ENCODE measurements at regions not wholly inside any gene's neighbourhood (a gene's known extent, or its start where the extent isn't known, plus 50 kb on each side); places are given as distances from the start of the nearest gene placed in this dataset.

DNA sequence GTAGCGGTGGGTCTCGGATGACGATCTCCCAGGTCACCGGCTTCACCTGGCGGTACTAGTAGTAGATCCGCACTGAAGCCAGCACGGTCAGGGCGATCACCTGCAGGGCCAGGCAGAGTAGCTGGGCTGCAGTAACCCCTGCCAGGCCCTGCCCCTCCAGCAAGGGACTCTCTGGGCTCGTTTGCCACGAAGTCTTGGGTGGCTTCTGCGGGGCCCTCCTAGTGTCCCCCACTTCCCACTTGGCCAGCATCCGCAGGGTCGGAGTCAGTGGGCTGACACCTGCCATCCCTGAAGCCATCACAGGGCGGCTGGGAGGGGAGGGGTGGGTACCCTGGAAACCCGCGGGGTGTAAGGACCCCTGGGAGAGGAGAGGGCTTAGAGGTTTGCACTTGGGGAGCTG lies 214.0 kb downstream of the OR4C45 start:
- no peak for TF ChIP-seq EZH2 (IDR thresholded peaks at IDR 0.05; ENCODE audit: low read depth, unreplicated experiment)
- TF ChIP-seq, protein P1, sequence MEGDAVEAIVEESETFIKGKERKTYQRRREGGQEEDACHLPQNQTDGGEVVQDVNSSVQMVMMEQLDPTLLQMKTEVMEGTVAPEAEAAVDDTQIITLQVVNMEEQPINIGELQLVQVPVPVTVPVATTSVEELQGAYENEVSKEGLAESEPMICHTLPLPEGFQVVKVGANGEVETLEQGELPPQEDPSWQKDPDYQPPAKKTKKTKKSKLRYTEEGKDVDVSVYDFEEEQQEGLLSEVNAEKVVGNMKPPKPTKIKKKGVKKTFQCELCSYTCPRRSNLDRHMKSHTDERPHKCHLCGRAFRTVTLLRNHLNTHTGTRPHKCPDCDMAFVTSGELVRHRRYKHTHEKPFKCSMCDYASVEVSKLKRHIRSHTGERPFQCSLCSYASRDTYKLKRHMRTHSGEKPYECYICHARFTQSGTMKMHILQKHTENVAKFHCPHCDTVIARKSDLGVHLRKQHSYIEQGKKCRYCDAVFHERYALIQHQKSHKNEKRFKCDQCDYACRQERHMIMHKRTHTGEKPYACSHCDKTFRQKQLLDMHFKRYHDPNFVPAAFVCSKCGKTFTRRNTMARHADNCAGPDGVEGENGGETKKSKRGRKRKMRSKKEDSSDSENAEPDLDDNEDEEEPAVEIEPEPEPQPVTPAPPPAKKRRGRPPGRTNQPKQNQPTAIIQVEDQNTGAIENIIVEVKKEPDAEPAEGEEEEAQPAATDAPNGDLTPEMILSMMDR (conservative IDR thresholded peaks at IDR 0.05; ENCODE audit: low read depth in 2 of 2), result no peak
- TF ChIP-seq, protein P2, sequence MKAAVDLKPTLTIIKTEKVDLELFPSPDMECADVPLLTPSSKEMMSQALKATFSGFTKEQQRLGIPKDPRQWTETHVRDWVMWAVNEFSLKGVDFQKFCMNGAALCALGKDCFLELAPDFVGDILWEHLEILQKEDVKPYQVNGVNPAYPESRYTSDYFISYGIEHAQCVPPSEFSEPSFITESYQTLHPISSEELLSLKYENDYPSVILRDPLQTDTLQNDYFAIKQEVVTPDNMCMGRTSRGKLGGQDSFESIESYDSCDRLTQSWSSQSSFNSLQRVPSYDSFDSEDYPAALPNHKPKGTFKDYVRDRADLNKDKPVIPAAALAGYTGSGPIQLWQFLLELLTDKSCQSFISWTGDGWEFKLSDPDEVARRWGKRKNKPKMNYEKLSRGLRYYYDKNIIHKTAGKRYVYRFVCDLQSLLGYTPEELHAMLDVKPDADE (IDR thresholded peaks at IDR 0.05), result no peak
- TF ChIP-seq EZH2phosphoT487 (IDR thresholded peaks at IDR 0.05; ENCODE audit: unreplicated experiment), result no peak
- TF ChIP-seq NANOG (IDR thresholded peaks at IDR 0.05; ENCODE audit: borderline replicate concordance), result no peak
- TF ChIP-seq, protein P3, sequence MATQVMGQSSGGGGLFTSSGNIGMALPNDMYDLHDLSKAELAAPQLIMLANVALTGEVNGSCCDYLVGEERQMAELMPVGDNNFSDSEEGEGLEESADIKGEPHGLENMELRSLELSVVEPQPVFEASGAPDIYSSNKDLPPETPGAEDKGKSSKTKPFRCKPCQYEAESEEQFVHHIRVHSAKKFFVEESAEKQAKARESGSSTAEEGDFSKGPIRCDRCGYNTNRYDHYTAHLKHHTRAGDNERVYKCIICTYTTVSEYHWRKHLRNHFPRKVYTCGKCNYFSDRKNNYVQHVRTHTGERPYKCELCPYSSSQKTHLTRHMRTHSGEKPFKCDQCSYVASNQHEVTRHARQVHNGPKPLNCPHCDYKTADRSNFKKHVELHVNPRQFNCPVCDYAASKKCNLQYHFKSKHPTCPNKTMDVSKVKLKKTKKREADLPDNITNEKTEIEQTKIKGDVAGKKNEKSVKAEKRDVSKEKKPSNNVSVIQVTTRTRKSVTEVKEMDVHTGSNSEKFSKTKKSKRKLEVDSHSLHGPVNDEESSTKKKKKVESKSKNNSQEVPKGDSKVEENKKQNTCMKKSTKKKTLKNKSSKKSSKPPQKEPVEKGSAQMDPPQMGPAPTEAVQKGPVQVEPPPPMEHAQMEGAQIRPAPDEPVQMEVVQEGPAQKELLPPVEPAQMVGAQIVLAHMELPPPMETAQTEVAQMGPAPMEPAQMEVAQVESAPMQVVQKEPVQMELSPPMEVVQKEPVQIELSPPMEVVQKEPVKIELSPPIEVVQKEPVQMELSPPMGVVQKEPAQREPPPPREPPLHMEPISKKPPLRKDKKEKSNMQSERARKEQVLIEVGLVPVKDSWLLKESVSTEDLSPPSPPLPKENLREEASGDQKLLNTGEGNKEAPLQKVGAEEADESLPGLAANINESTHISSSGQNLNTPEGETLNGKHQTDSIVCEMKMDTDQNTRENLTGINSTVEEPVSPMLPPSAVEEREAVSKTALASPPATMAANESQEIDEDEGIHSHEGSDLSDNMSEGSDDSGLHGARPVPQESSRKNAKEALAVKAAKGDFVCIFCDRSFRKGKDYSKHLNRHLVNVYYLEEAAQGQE (IDR thresholded peaks at IDR 0.05; ENCODE audit: unreplicated experiment), result no peak
- TF ChIP-seq POLR2AphosphoS5 (IDR thresholded peaks at IDR 0.05; ENCODE audit: low read depth), result no peak
- TF ChIP-seq CREB1 (CRISPR knock-in tag; IDR thresholded peaks at IDR 0.05; ENCODE audit: low read depth), result no peak
- TF ChIP-seq ZNF331 (CRISPR knock-in tag; IDR thresholded peaks at IDR 0.05; ENCODE audit: low read depth), result no peak
- TF ChIP-seq ZNF114 (CRISPR knock-in tag; IDR thresholded peaks at IDR 0.05), result no peak
- no peak for TF ChIP-seq JUNB (IDR thresholded peaks at IDR 0.05; ENCODE audit: unreplicated experiment)
- TF ChIP-seq, protein P4, sequence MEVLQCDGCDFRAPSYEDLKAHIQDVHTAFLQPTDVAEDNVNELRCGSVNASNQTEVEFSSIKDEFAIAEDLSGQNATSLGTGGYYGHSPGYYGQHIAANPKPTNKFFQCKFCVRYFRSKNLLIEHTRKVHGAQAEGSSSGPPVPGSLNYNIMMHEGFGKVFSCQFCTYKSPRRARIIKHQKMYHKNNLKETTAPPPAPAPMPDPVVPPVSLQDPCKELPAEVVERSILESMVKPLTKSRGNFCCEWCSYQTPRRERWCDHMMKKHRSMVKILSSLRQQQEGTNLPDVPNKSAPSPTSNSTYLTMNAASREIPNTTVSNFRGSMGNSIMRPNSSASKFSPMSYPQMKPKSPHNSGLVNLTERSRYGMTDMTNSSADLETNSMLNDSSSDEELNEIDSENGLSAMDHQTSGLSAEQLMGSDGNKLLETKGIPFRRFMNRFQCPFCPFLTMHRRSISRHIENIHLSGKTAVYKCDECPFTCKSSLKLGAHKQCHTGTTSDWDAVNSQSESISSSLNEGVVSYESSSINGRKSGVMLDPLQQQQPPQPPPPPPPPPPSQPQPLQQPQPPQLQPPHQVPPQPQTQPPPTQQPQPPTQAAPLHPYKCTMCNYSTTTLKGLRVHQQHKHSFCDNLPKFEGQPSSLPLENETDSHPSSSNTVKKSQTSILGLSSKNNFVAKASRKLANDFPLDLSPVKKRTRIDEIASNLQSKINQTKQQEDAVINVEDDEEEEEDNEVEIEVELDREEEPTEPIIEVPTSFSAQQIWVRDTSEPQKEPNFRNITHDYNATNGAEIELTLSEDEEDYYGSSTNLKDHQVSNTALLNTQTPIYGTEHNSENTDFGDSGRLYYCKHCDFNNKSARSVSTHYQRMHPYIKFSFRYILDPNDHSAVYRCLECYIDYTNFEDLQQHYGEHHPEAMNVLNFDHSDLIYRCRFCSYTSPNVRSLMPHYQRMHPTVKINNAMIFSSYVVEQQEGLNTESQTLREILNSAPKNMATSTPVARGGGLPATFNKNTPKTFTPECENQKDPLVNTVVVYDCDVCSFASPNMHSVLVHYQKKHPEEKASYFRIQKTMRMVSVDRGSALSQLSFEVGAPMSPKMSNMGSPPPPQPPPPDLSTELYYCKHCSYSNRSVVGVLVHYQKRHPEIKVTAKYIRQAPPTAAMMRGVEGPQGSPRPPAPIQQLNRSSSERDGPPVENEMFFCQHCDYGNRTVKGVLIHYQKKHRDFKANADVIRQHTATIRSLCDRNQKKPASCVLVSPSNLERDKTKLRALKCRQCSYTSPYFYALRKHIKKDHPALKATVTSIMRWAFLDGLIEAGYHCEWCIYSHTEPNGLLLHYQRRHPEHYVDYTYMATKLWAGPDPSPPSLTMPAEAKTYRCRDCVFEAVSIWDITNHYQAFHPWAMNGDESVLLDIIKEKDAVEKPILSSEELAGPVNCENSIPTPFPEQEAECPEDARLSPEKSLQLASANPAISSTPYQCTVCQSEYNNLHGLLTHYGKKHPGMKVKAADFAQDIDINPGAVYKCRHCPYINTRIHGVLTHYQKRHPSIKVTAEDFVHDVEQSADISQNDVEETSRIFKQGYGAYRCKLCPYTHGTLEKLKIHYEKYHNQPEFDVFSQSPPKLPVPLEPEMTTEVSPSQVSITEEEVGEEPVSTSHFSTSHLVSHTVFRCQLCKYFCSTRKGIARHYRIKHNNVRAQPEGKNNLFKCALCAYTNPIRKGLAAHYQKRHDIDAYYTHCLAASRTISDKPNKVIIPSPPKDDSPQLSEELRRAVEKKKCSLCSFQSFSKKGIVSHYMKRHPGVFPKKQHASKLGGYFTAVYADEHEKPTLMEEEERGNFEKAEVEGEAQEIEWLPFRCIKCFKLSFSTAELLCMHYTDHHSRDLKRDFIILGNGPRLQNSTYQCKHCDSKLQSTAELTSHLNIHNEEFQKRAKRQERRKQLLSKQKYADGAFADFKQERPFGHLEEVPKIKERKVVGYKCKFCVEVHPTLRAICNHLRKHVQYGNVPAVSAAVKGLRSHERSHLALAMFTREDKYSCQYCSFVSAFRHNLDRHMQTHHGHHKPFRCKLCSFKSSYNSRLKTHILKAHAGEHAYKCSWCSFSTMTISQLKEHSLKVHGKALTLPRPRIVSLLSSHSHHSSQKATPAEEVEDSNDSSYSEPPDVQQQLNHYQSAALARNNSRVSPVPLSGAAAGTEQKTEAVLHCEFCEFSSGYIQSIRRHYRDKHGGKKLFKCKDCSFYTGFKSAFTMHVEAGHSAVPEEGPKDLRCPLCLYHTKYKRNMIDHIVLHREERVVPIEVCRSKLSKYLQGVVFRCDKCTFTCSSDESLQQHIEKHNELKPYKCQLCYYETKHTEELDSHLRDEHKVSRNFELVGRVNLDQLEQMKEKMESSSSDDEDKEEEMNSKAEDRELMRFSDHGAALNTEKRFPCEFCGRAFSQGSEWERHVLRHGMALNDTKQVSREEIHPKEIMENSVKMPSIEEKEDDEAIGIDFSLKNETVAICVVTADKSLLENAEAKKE (CRISPR knock-in tag; IDR thresholded peaks at IDR 0.05), result no peak
- no peak for TF ChIP-seq STAT1 (IDR thresholded peaks at IDR 0.05; ENCODE audit: unreplicated experiment)

Data from GM23338 (cell line).